GM21360 (cell line): ENCODE measurements at regions not wholly inside any gene's neighbourhood (a gene's known extent, or its start where the extent isn't known, plus 50 kb on each side); places are given as distances from the start of the nearest gene placed in this dataset.
A peak's percentile ranks its signal among the peaks of the same experiment; 100 is the strongest.

Experiments used
- ATAC-seq: cut with Tn5 transposase; IDR thresholded peaks from one replicate; pipeline ENCODE4 v1.9.1; 2021; ENCODE audit warnings: mild to moderate bottlenecking, moderate library complexity; ENCODE audit not compliant: unreplicated experiment

DNA sequence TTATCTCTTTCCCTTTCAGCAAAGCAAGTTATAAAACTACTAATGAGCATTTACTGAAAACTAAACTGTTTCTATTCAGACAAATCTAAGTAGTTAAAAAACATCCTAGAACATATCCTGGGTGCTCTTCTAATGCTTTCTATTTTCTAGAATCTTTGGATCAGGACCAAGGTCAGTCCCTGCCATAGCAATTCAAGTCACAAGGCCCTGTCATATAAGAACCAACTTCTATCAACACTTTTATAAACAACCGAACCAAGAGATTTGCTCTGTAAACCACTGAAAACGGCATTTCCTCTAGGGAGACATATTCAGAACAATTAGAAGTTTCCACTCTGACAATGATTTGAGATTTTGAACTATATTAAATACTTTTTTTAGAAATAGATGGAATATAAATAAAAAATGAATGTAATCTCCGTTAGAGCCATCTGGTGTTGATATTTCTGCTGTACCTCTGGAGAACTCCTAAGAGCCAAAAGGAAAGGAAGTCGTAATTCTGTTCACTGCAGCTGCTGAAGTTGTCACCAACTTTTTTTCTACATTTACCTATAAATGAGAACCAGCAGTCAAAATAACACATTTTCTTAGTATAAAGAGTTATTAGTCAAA lies 51.4 kb upstream of the LGSN start:
- ATAC-seq: no peak

DNA sequence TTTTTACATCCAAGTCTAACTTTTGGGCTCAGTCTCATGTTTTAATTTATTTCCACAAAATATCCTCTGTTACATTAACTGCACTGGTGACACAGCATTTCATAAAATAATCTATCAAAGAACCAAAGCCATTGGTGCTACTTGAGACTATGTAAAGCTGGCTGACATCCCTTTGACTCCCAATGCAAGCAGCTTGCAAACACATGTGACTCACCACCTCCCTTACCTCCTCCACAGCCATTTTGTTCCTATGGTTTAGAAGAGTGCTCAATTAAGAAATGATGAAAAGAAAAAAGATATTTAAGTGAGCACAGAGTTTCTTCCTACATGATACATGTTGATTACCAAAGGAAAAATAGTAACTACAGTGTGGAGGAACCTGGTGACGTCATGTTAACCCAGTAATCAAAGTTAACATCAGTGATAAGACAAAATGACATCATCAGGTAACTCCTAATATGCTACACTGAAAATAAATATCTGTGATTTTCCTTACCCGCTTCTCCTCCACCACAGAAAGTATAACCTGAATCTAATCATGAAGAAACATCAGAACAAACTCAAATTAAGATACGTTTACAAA lies 53.3 kb upstream of the LGSN start:
- no peak for ATAC-seq

DNA sequence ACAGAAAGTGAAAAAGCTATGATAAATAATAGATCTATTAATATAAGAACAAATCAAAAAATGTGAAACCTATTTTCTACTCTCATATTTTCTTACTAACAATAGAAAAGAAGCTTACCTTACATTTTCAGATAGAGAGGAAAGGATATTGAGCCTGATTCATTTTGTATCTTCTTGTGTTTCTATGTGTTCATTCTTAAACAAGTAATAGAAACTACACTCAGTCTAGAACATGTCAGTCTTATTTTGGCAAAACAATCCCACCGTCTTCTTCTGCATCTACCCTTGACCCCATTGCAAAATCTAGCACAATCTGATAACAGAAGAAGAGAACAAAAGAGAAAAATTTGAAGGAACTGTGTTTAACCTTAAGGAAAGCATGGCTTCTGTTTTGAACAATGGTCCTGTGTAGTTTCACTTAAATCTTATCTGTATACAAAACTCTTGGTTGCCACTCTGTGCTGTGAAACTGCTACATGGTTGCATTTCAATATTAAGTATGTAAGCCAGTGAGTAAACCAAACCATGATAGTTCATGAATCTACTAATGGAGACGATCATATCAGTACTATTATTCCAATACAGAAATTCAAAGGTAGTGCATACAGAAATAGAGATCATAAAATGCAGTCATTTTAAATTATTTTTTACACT lies 69.5 kb upstream of the LGSN start:
- ATAC-seq: peak; percentile 47

DNA sequence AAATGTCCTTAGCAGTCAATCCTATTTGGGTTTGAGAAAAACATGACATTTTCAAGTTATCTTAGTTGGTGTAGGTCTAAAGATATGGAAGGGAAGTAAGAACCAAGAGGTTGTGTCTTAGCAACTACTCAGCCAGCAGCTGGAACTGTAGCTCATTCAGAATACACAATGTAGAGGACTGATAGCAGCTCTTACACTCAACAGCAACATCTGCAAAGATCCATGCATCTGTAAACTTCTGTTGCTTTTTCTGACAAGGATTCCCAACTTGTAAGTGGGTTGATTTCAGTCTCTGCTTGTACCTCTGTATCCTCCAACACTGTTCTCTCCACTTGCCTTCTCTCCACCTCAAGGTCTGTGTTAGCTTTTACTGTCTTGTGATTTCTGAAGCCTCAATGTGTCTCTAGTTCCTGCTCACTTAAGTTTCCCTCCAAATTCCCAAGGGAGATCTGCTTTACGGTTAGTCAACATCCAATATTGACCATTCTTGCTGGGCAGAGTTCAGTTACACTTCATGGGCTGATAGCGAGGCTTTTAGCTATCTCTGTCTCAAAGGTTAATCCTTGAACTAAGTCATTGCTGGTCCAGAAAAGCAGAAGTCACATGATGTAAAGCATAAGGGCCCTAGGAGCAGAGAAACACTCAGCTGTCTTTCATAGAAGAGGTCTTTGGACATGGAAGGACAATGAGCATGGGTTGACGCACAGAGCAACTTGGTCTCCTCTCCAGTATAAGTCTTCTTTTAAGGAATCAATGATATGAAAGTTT lies 71.6 kb upstream of the LGSN start:
- ATAC-seq: no peak

DNA sequence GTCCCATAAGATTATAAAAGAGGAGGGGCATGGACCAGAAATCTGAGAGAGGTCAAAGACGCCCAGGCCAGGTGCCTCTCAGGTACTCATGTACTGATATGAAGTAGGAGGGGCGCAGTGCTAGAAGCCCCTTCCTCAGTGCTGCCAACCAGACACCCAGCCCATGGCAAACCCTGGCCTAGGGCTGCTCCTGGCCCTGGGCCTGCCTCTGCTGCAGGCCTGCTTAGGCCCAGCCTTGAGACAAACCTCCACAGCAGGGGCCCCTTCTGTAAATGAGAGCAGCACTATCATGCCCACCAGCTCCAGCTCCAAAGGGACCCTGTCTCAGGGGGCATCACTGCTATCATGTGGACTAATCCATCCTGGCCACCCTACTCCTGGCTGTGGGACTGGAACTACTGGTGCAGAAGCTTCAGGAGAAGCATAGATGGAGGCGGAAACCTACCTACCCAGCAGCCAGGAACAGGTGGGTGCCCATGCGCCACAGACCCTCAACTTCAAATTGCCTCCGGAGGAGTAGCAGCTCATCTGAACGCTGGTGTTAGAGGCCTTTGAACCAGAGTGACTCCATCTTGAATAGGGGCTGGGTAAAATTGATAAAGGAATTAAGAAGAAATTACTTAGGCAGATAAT lies 72.4 kb upstream of the LGSN start:
- ATAC-seq: no peak

DNA sequence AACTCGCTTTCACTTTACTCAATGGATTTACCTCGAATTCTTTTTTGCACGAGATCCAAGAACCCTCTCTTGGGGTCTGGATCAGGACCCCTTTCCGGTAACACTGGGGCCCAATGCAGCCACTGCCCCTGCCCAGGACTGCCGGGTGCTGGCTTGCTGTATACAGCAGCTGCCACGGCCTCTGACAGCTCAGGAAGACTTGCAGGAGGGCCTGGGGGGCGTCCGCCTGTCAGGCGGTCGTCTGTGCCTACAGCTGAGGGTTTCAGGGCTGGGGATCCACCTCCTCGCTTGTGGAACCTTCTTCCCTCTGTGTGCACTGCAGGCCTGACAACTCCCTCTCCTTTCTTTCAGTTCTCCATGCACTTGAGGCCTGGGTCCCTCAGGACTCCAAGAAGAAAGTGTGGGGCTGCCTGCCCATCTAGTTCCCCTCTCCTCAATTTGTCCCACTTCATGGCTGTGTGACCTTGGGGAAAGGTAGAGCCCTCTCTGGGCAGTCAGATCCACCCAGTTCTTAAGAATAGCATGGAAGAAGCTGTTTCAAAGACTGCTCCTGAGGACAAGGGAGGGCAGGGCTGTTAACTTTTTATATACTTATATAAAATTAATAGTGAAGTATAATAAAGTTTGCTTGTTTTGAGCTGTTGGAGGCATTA lies 75.0 kb upstream of the LGSN start:
- ATAC-seq: no peak

DNA sequence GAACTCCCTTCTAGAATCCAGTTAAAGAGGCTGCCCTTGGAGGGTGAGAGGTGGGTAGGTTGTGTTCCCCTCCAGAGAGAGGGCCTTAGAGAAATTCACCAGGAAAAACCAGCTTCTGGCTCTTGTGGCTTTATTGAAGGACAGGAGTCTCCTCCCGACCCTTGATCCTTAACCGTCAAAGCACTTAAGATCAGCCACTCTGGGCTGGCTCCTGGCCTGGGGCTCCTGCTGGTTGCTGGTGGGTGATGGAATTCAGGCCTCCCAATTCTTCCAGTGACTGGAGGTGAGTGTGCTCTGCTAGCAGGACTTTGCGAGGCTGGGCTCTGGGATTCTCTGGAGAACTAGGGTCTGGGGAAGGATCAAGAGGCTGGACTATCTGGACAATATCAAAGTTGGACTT lies 75.6 kb upstream of the LGSN start:
- no peak for ATAC-seq

DNA sequence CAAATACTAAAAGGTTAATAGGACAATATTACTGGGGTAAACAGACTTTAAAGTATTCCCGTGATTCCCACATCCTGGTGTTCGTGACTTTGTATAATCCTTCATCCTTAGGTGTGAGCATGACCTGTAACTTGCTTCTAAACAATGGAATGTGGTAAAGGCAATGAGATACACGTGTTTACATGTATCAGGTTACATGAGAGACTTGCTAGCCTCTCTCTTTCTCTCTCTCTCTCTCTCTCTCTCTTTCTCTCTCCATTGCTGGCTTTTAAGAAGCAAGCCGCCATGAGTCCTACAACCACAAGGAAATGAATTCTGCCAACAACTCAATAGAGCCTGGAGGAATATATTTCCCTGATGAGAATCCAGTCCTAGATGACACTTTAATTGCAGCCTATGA lies 83.9 kb upstream of the LGSN start:
- no peak for ATAC-seq

DNA sequence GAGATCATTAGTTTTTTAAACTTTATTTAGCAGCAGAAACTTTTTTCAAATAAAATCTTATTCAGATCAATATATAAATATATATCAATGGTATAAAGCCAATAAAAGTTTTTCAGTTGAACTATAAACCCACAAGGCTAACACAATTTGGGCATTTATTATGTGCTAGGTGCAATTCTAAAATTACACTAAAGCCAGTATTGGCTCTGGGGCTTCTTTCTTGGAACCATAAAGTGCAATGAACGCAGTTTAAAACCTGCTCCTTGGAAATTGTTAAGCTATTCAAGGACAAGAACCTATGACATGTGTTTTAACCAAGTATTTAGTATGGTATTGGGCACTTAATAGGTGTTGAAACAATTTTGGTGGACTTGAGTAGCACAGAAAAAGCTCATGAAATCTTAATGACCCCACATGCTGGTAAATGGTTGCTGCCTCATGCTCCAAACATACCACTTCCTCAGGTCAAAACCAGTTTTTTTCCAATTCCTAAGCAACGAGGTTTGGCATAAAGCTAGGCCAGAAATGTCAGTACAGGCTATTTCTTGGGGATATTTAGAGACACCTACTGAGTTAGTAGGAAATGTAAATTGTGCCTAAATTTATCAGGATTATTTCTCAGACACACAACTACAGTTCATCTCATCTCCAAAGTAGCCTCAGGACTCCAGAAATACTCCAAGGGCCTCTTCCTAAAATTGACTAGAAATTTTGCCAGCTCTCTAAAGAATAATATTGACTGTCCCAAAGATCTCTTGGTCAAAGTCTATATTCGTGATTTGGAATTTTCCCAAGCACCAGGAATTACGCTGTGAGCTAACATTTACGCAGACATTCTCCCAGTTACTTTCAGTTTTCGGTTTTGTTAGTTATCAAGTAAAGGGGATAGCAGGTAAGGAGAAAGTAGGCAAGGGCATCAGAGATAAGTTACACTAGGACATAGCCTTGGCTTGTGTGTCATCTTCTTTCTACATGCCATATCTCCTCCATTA lies 90.9 kb upstream of the LGSN start:
- no peak for ATAC-seq

DNA sequence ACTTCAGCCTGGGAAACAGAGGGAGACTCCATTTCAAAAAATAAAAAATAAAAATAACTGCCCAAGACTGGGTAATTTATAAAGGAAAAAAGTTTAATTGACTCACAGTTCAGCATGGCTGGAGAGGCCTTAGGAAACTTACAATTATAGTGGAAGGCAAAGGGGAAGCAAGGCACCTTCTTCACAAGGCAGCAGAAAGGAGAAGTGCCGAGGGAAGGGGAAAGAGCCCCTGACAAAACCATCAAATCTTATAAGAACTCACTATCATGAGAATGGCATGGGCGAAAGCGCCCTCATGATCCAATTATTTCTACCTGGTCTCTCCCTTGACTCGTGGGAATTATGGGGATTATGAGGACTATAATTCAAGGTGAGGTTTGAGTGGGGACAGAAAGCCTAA lies 95.5 kb upstream of the LGSN start:
- no peak for ATAC-seq

DNA sequence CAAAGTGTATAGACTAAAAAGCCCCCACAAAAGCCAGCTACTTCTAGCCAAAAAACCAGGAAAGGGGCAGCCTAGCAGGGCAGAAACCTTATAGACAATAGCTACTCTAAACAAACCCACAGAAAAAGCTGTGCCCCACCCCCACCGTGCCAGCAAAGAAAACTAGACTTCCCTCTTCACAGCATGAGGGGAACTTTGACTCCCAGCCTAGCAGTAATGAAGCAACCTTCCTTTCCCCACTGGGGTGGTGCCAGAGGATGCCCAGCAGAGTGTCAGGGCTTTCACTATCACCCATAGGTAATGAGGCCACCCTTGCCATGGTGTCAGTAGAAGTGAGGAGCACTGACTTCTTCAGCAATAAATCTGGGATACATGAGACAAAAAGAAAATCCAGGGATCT lies 99.0 kb upstream of the LGSN start:
- no peak for ATAC-seq

DNA sequence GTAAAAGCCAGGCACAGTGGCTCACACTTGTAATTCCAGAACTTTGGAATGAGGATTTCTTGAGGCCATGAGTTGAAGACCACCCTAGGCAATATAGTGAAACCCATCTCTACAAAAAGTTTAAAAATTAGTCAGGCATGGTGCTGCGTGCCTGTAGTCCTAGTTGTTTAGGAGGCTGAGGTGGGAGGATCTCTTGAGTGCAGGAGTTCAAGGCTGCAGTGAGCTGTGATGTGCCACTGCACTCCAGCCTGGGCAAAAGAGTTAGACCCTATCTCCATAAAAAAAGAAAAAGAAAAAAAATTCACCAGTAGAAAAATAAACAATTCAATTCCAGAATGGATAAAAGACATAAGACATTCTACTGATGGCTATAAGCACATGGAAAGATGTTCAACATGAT lies 104.9 kb upstream of the LGSN start:
- no peak for ATAC-seq

DNA sequence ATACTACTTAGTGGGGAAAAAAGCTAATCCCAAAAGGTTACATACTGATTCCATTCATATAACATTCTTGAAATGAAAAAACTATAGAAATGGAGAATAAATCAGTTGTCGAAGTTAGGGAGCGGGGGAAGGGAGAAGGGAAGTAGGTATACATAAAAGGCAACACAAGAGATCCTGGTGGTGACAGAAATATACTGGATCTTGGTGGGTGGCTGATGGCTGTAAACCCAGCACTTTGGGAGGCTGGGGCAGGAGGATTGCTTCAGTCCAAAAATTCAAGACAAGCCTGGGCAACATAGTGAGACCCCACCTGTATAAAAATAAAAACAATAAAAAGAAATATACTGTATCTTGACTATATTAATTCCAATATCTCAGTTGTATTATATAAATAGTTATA lies 105.7 kb upstream of the LGSN start:
- ATAC-seq: no peak

DNA sequence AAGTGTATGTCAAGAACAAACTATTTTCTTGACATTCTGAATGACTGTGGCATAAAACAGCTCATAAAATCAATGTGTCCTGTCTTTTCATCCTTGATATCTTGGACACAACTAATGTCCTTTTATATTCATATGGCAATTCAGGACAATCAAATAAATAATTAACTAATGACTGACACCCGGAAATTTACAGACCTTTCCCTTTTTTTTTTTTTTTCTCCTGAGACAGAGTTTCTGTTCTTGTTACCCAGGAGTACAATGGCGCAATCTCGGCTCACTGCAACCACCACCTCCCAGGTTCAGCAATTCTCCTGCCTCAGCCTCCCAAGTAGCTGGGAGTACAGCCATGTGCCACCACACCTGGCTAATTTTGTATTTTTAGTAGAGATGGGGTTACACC lies 107.1 kb upstream of the LGSN start:
- no peak for ATAC-seq

DNA sequence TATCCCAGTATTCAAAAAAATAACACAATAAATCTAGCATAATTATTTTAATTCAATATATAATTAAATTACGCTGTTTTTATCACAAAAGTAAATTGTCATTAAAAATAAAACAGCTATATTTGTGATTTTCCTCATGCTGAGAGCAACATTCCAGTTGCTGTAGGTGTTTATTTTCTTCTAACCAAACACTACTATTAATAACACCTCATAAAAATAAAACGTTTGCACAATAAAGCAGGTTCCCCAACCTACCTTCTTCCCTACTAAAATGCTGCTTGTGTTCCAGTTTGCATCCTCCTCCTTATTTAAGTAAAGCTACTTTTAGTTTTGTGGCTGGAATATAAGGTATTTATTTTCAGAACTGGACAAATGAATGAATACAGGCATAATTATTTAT lies 108.2 kb upstream of the LGSN start:
- ATAC-seq: no peak

DNA sequence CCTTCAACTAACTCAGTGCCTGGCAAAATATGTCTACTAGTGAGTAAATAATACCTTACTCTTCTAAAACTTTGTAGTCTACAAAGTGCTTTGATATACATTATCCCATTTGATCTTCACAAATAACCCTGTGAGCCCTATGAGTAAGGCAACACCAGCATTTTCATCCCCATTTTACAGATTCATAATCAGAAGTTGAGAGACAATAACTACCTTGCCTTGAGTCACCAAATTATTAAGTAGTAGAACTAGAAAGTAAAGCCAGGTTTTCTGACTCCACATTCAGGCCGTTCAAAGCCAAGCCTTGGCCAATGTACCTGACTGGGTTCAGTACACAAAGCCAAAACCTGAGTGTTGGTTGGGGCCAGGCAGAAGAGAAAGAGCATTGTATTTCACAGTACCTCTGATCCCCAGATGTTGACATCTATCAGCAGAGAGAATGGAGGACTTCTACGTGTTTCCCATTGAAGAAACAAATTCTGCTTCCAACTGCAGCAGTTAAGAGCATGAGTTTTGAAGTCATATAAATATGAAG lies 111.3 kb upstream of the LGSN start:
- ATAC-seq: no peak

DNA sequence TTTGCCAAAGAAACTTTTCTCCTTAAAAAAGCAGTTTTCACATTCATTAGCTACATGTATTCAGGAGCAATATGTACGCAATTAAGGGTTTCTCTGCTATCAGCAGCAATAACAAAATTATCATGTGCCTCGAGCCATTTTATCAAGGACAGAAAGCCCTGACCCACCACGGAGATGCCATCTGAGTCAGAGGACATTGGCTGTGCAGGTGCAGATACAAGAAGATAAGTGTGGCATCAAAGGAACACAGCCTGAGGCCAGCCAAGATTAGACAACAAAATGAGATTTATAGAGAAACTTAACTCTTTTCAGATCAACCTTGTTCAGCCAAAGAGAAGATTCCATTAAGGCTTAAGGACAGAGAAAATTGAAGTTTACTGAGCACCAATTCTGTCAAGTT lies 115.2 kb upstream of the LGSN start:
- ATAC-seq: no peak

DNA sequence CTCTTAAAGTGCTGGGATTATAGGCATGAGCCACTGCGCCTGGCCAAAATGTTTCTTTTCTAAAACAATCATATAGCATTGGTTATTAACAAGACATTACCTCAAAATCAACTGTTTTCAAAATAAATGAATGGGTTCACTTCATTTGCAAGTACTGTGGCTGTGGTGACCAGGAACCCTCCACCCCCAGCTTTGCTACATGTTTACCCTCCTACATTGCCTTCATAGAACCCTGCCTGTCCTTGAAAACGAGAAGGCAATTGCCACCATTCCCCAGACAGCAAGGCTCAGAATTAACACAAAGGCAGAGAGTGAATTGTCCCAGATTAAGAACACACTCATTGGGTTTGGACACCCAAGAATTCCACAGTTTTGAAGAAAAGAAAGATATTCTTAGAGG lies 116.6 kb upstream of the LGSN start:
- no peak for ATAC-seq

DNA sequence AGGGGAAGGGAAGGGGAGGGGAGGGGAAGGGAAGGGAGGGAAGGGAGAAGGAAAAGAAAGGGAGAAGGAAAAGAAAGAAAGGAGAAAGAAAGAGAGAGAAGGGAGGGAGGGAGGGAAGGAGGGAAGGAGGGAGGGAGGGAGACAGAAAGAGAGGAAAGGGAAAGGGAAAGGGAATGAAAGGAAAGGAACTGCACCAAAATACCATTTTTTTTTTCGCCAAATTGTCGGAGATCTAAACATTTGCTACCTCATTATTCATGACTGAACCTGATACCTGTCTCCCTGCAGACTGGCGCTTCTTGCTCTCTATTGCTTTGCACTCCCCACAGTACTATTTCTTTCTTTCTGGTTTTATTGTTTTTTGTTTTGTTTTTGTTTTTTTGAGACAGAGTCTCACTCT lies 117.3 kb upstream of the LGSN start:
- no peak for ATAC-seq

DNA sequence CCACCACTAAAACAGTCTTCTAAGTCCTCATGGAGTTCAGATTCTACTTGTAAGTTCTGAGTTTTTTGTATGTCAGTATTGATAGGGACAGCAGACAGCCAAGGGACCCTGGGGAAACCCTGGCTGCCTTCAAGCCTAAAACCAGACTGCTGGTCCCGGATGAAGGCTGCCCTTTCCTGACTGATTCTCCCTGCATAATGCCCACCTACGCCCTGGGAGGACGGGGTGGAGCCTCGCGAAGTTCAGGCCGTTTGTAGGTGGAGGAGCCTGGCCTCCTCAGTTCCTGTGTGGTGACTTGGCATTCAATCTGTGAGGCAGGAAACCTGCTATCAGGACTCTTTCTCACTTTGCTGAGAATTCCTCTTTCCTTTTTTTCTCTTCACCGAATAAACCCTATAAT lies 120.3 kb upstream of the LGSN start:
- ATAC-seq: no peak
